Neural crest cell (in vitro differentiated cells): ENCODE measurements at regions not wholly inside any gene's neighbourhood (a gene's known extent, or its start where the extent isn't known, plus 50 kb on each side); places are given as distances from the start of the nearest gene placed in this dataset.
"Not testable (repeated sequence)": the region's sequence is repeated elsewhere in the genome, so short reads cannot be mapped to it uniquely, and the experiment has no call there.

Source experiments
- DNase-seq: peaks from one replicate; pipeline ENCODE4 v3.0.0; 2021; ENCODE audit warnings: low read depth, mixed read lengths, low spot score
- H3K27ac Mint-ChIP-seq: one replicate; pipeline ENCODE4 v1.8.0; 2021; ENCODE audit warnings: mild to moderate bottlenecking, mixed read lengths; ENCODE audit not compliant: unreplicated experiment
- H3K27me3 Mint-ChIP-seq: 2 replicates; pipeline ENCODE4 v1.8.0; 2021; ENCODE audit warnings: low read depth, mild to moderate bottlenecking, mixed read lengths
- H3K36me3 Mint-ChIP-seq: 2 replicates; pipeline ENCODE4 v1.8.0; 2021; ENCODE audit warnings: low read depth, mild to moderate bottlenecking, mixed read lengths
- H3K4me1 Mint-ChIP-seq: 2 replicates; pipeline ENCODE4 v1.8.0; 2021; ENCODE audit warnings: mixed read lengths
- H3K4me3 Mint-ChIP-seq: one replicate; pipeline ENCODE4 v1.8.0; 2021; ENCODE audit warnings: mild to moderate bottlenecking, mixed read lengths
- H3K9me3 Mint-ChIP-seq: 2 replicates; pipeline ENCODE4 v1.8.0; 2021; ENCODE audit warnings: mixed read lengths
- TF ChIP-seq, protein P1 (sequence below): fragments of 200-600 bp; sonication (generic); conservative IDR thresholded peaks from 2 replicates; pipeline ENCODE4 v1.5.0; 2021; ENCODE audit warnings: antibody characterized with exemption, mild to moderate bottlenecking

GRCh38 chrX:149420566-149420965, 84.5 kb downstream of the IDS start:
- H3K4me1 Mint-ChIP-seq, H3K27me3 Mint-ChIP-seq, DNase-seq, H3K36me3 Mint-ChIP-seq, H3K27ac Mint-ChIP-seq, H3K4me3 Mint-ChIP-seq: not testable (repeated sequence)
- peaks cover 12% of the 10 kb centered on the region for H3K9me3 Mint-ChIP-seq

- DNase-seq: no peak
- Mint-ChIP-seq H3K9me3 (peaks cover 11% of the 10 kb centered on the region), H3K27ac (no peak overlapping the region), H3K36me3 (peaks cover 4% of the 10 kb centered on the region), H3K4me3 (no peak overlapping the region), H3K27me3 (no peaks in the 10 kb centered on the region), H3K4me1 (peaks cover 8% of the 10 kb centered on the region)
- TF ChIP-seq, protein P1, sequence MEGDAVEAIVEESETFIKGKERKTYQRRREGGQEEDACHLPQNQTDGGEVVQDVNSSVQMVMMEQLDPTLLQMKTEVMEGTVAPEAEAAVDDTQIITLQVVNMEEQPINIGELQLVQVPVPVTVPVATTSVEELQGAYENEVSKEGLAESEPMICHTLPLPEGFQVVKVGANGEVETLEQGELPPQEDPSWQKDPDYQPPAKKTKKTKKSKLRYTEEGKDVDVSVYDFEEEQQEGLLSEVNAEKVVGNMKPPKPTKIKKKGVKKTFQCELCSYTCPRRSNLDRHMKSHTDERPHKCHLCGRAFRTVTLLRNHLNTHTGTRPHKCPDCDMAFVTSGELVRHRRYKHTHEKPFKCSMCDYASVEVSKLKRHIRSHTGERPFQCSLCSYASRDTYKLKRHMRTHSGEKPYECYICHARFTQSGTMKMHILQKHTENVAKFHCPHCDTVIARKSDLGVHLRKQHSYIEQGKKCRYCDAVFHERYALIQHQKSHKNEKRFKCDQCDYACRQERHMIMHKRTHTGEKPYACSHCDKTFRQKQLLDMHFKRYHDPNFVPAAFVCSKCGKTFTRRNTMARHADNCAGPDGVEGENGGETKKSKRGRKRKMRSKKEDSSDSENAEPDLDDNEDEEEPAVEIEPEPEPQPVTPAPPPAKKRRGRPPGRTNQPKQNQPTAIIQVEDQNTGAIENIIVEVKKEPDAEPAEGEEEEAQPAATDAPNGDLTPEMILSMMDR: no peak
Measured at GRCh38 chrX:149398027-149398426, 107.1 kb downstream of the IDS start.

- Mint-ChIP-seq H3K4me3 (no peak overlapping the region), H3K4me1 (peaks cover 2% of the 10 kb centered on the region), H3K27me3 (no peaks in the 10 kb centered on the region), H3K9me3 (peaks cover 7% of the 10 kb centered on the region), H3K27ac (no peak overlapping the region), H3K36me3 (no peaks in the 10 kb centered on the region)
- TF ChIP-seq, protein P1: no peak
- DNase-seq: no peak
Measured at GRCh38 chrX:149392921-149393320, 112.2 kb downstream of the IDS start.

DNA sequence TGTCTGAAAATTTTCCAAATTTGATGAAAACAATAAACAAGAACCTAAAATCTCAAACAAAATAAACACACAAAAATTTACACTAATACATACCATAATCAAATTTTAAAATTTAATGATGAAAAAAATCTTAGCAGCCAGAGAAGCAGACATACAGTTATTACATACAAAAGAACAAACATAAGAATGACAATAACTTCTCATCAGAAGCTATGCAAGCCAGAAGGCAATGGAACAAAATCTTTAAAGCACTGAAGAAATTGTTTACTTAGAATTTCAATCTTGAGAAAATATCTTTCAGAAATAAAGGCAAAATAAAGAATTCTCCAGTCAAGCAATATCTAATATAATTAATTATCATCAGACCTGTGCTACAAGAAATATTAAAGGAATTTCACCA, 121.3 kb downstream of the IDS start:
- TF ChIP-seq, protein P1: no peak
- H3K4me1 Mint-ChIP-seq: no peaks in the 10 kb centered on the region
- H3K36me3 Mint-ChIP-seq: no peaks in the 10 kb centered on the region
- H3K4me3 Mint-ChIP-seq: no peak overlapping the region
- no peak overlapping the region for H3K27ac Mint-ChIP-seq
- peaks cover 25% of the 10 kb centered on the region for H3K9me3 Mint-ChIP-seq
- H3K27me3 Mint-ChIP-seq: no peaks in the 10 kb centered on the region
- DNase-seq: no peak

GRCh38 chrX:149374751-149375150, 130.4 kb downstream of the IDS start:
- H3K27ac Mint-ChIP-seq: no peak overlapping the region
- H3K4me1 Mint-ChIP-seq: no peaks in the 10 kb centered on the region
- no peaks in the 10 kb centered on the region for H3K36me3 Mint-ChIP-seq
- TF ChIP-seq, protein P1: no peak
- H3K27me3 Mint-ChIP-seq: no peaks in the 10 kb centered on the region
- H3K9me3 Mint-ChIP-seq: peaks cover 14% of the 10 kb centered on the region
- DNase-seq: no peak
- no peak overlapping the region for H3K4me3 Mint-ChIP-seq

DNA sequence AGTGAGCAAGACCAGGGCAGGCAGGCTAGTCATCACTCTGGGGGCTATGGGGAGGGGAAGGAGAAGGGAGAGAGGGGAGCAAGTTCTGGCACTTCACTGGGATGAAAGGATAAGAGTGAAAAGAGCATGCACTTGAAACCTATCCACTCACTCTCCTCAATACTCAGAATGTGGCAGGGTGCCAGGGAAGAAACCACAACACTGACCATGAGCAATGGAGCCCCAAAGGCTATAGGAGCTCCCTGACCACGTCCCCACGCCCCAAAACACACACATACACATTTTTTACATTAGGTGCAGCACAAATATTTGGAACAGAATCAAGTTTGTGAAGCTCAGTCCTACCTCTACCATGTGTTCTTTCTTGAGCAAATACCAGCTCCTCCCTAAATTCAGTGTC, 132.2 kb downstream of the IDS start:
- Mint-ChIP-seq H3K36me3 (no peaks in the 10 kb centered on the region), H3K9me3 (peaks cover 7% of the 10 kb centered on the region), H3K4me3 (no peak overlapping the region), H3K27ac (no peak overlapping the region), H3K27me3 (no peaks in the 10 kb centered on the region), H3K4me1 (no peaks in the 10 kb centered on the region)
- no peak for DNase-seq
- TF ChIP-seq, protein P1: no peak
